ENCODE measurements at regions not wholly inside any gene's neighbourhood (a gene's known extent, or its start where the extent isn't known, plus 50 kb on each side); places are given as distances from the start of the nearest gene placed in this dataset.

- H3K36me3 Mint-ChIP-seq (ENCODE audit: low read depth) = no peaks in the 10 kb centered on the region
- no peak overlapping the region for H3K4me3 Mint-ChIP-seq
- DNase-seq (ENCODE audit: low read depth, low spot score) = no peak
- no peaks in the 10 kb centered on the region for H3K27me3 Mint-ChIP-seq (ENCODE audit: low read depth)
- no peak overlapping the region for H3K27ac Mint-ChIP-seq (ENCODE audit: unreplicated experiment)
- no peak for TF ChIP-seq CTCF (conservative IDR thresholded peaks at IDR 0.05)
- H3K9me3 Mint-ChIP-seq = no peaks in the 10 kb centered on the region
- no peaks in the 10 kb centered on the region for H3K4me1 Mint-ChIP-seq
Observed at GRCh38 chr4:63708661-63709060, 700.6 kb downstream of the TECRL start.

- no peak overlapping the region for H3K4me3 Mint-ChIP-seq
- H3K27me3 Mint-ChIP-seq (ENCODE audit: low read depth) = no peaks in the 10 kb centered on the region
- no peaks in the 10 kb centered on the region for H3K9me3 Mint-ChIP-seq
- H3K4me1 Mint-ChIP-seq = no peaks in the 10 kb centered on the region
- DNase-seq (ENCODE audit: low read depth, low spot score) = no peak
- H3K27ac Mint-ChIP-seq (ENCODE audit: unreplicated experiment) = no peak overlapping the region
- no peaks in the 10 kb centered on the region for H3K36me3 Mint-ChIP-seq (ENCODE audit: low read depth)
- no peak for TF ChIP-seq CTCF (conservative IDR thresholded peaks at IDR 0.05)
Observed at GRCh38 chr4:63700569-63700968, 708.7 kb downstream of the TECRL start.

GRCh38 chr4:63693321-63693720, 715.9 kb downstream of the TECRL start:
- H3K27me3 Mint-ChIP-seq (ENCODE audit: low read depth) = no peaks in the 10 kb centered on the region
- H3K4me1 Mint-ChIP-seq = no peaks in the 10 kb centered on the region
- no peak for TF ChIP-seq CTCF (conservative IDR thresholded peaks at IDR 0.05)
- no peak overlapping the region for H3K27ac Mint-ChIP-seq (ENCODE audit: unreplicated experiment)
- H3K4me3 Mint-ChIP-seq = no peak overlapping the region
- peaks cover 13% of the 10 kb centered on the region for H3K9me3 Mint-ChIP-seq
- H3K36me3 Mint-ChIP-seq (ENCODE audit: low read depth) = peaks cover 4% of the 10 kb centered on the region
- no peak for DNase-seq (ENCODE audit: low read depth, low spot score)

GRCh38 chr4:63678358-63678931, 730.8 kb downstream of the TECRL start:
- no peaks in the 10 kb centered on the region for H3K4me1 Mint-ChIP-seq

GRCh38 chr4:63670735-63671134, 738.5 kb downstream of the TECRL start:
- no peak for TF ChIP-seq CTCF (conservative IDR thresholded peaks at IDR 0.05)
- H3K4me3 Mint-ChIP-seq = no peak overlapping the region
- H3K4me1 Mint-ChIP-seq = no peaks in the 10 kb centered on the region
- peaks cover 5% of the 10 kb centered on the region for H3K9me3 Mint-ChIP-seq
- H3K27ac Mint-ChIP-seq (ENCODE audit: unreplicated experiment) = no peak overlapping the region
- H3K27me3 Mint-ChIP-seq (ENCODE audit: low read depth) = no peaks in the 10 kb centered on the region
- DNase-seq (ENCODE audit: low read depth, low spot score) = no peak
- H3K36me3 Mint-ChIP-seq (ENCODE audit: low read depth) = no peaks in the 10 kb centered on the region

More at GRCh38 chr4:63678358-63678931, 730.8 kb downstream of the TECRL start:
- H3K36me3 Mint-ChIP-seq (ENCODE audit: low read depth) = no peaks in the 10 kb centered on the region
- no peak overlapping the region for H3K4me3 Mint-ChIP-seq
- H3K27ac Mint-ChIP-seq (ENCODE audit: unreplicated experiment) = no peak overlapping the region
- no peak for TF ChIP-seq CTCF (conservative IDR thresholded peaks at IDR 0.05)
- DNase-seq (ENCODE audit: low read depth, low spot score) = no peak
- H3K27me3 Mint-ChIP-seq (ENCODE audit: low read depth) = no peaks in the 10 kb centered on the region
- no peaks in the 10 kb centered on the region for H3K9me3 Mint-ChIP-seq

Data from neural crest cell (in vitro differentiated cells).